ENCODE measurements at regions not wholly inside any gene's neighbourhood (a gene's known extent, or its start where the extent isn't known, plus 50 kb on each side); places are given as distances from the start of the nearest gene placed in this dataset.
"Not testable (repeated sequence)": the region's sequence is repeated elsewhere in the genome, so short reads cannot be mapped to it uniquely, and the experiment has no call there.

- Mint-ChIP-seq H3K27me3 (ENCODE audit: low read depth) (no peaks in the 10 kb centered on the region), H3K36me3 (ENCODE audit: low read depth) (no peaks in the 10 kb centered on the region), H3K4me3 (no peak overlapping the region), H3K27ac (no peak overlapping the region), H3K9me3 (no peaks in the 10 kb centered on the region), H3K4me1 (ENCODE audit: low read depth) (no peaks in the 10 kb centered on the region)
These were observed 524.7 kb upstream of the SMIM31 start for GRCh38 chr4:164229255-164229654.

- Mint-ChIP-seq H3K9me3 (no peaks in the 10 kb centered on the region), H3K36me3 (ENCODE audit: low read depth) (no peaks in the 10 kb centered on the region), H3K4me1 (ENCODE audit: low read depth) (no peaks in the 10 kb centered on the region), H3K27ac (no peak overlapping the region), H3K27me3 (ENCODE audit: low read depth) (no peaks in the 10 kb centered on the region), H3K4me3 (no peak overlapping the region)
These were observed 514.5 kb upstream of the SMIM31 start for GRCh38 chr4:164239433-164239832.

GRCh38 chr4:164239976-164240375 lies 514.0 kb upstream of the SMIM31 start:
- Mint-ChIP-seq H3K27ac (no peak overlapping the region), H3K27me3 (ENCODE audit: low read depth) (no peaks in the 10 kb centered on the region), H3K4me3 (no peak overlapping the region), H3K4me1 (ENCODE audit: low read depth) (no peaks in the 10 kb centered on the region), H3K36me3 (ENCODE audit: low read depth) (no peaks in the 10 kb centered on the region), H3K9me3 (no peaks in the 10 kb centered on the region)

- H3K36me3 Mint-ChIP-seq (ENCODE audit: low read depth) = no peaks in the 10 kb centered on the region
- no peaks in the 10 kb centered on the region for H3K4me1 Mint-ChIP-seq (ENCODE audit: low read depth)
- H3K9me3 Mint-ChIP-seq = no peaks in the 10 kb centered on the region
- no peak overlapping the region for H3K27ac Mint-ChIP-seq
- H3K27me3 Mint-ChIP-seq (ENCODE audit: low read depth) = no peaks in the 10 kb centered on the region
- no peak overlapping the region for H3K4me3 Mint-ChIP-seq
These were observed 502.7 kb upstream of the SMIM31 start for GRCh38 chr4:164251257-164251656.

GRCh38 chr4:164252286-164252685 lies 501.6 kb upstream of the SMIM31 start:
- Mint-ChIP-seq H3K9me3 (no peaks in the 10 kb centered on the region), H3K36me3 (ENCODE audit: low read depth) (no peaks in the 10 kb centered on the region), H3K4me1 (ENCODE audit: low read depth) (no peaks in the 10 kb centered on the region), H3K27ac (no peak overlapping the region), H3K27me3 (ENCODE audit: low read depth) (no peaks in the 10 kb centered on the region), H3K4me3 (no peak overlapping the region)

GRCh38 chr4:164261831-164262230 lies 492.1 kb upstream of the SMIM31 start:
- H3K36me3 Mint-ChIP-seq (ENCODE audit: low read depth) = no peaks in the 10 kb centered on the region
- no peaks in the 10 kb centered on the region for H3K9me3 Mint-ChIP-seq
- H3K27ac Mint-ChIP-seq = no peak overlapping the region
- no peaks in the 10 kb centered on the region for H3K27me3 Mint-ChIP-seq (ENCODE audit: low read depth)
- H3K4me3 Mint-ChIP-seq = no peak overlapping the region
- no peaks in the 10 kb centered on the region for H3K4me1 Mint-ChIP-seq (ENCODE audit: low read depth)

- not testable (repeated sequence) for H3K27me3 Mint-ChIP-seq (ENCODE audit: low read depth); H3K4me3 Mint-ChIP-seq; H3K9me3 Mint-ChIP-seq; H3K27ac Mint-ChIP-seq; H3K4me1 Mint-ChIP-seq (ENCODE audit: low read depth); H3K36me3 Mint-ChIP-seq (ENCODE audit: low read depth)
These were observed 491.4 kb upstream of the SMIM31 start for GRCh38 chr4:164262508-164262907.

- H3K36me3 Mint-ChIP-seq (ENCODE audit: low read depth); H3K4me3 Mint-ChIP-seq; H3K27me3 Mint-ChIP-seq (ENCODE audit: low read depth); H3K27ac Mint-ChIP-seq; H3K4me1 Mint-ChIP-seq (ENCODE audit: low read depth); H3K9me3 Mint-ChIP-seq: not testable (repeated sequence)
These were observed 476.5 kb upstream of the SMIM31 start for GRCh38 chr4:164277414-164277813.

GRCh38 chr4:164287173-164287572 lies 466.8 kb upstream of the SMIM31 start:
- H3K4me3 Mint-ChIP-seq = no peak overlapping the region
- H3K4me1 Mint-ChIP-seq (ENCODE audit: low read depth) = no peaks in the 10 kb centered on the region
- H3K9me3 Mint-ChIP-seq = no peaks in the 10 kb centered on the region
- H3K27me3 Mint-ChIP-seq (ENCODE audit: low read depth) = no peaks in the 10 kb centered on the region
- no peaks in the 10 kb centered on the region for H3K36me3 Mint-ChIP-seq (ENCODE audit: low read depth)
- H3K27ac Mint-ChIP-seq = no peak overlapping the region

GRCh38 chr4:164288578-164288977 lies 465.4 kb upstream of the SMIM31 start:
- Mint-ChIP-seq H3K4me1 (ENCODE audit: low read depth) (no peaks in the 10 kb centered on the region), H3K27ac (no peak overlapping the region), H3K27me3 (ENCODE audit: low read depth) (no peaks in the 10 kb centered on the region), H3K4me3 (no peak overlapping the region), H3K36me3 (ENCODE audit: low read depth) (no peaks in the 10 kb centered on the region), H3K9me3 (no peaks in the 10 kb centered on the region)

- Mint-ChIP-seq H3K4me1 (ENCODE audit: low read depth) (no peaks in the 10 kb centered on the region), H3K27me3 (ENCODE audit: low read depth) (no peaks in the 10 kb centered on the region), H3K27ac (no peak overlapping the region), H3K36me3 (ENCODE audit: low read depth) (no peaks in the 10 kb centered on the region), H3K9me3 (no peaks in the 10 kb centered on the region), H3K4me3 (no peak overlapping the region)
These were observed 460.7 kb upstream of the SMIM31 start for GRCh38 chr4:164293203-164293602.

GRCh38 chr4:164293743-164294142 lies 460.2 kb upstream of the SMIM31 start:
- Mint-ChIP-seq H3K9me3 (no peaks in the 10 kb centered on the region), H3K4me3 (no peak overlapping the region), H3K36me3 (ENCODE audit: low read depth) (no peaks in the 10 kb centered on the region), H3K4me1 (ENCODE audit: low read depth) (no peaks in the 10 kb centered on the region), H3K27me3 (ENCODE audit: low read depth) (no peaks in the 10 kb centered on the region), H3K27ac (no peak overlapping the region)

GRCh38 chr4:164301430-164301829 lies 452.5 kb upstream of the SMIM31 start:
- Mint-ChIP-seq H3K36me3 (ENCODE audit: low read depth) (no peaks in the 10 kb centered on the region), H3K4me3 (no peak overlapping the region), H3K4me1 (ENCODE audit: low read depth) (no peaks in the 10 kb centered on the region), H3K27me3 (ENCODE audit: low read depth) (no peaks in the 10 kb centered on the region), H3K27ac (no peak overlapping the region), H3K9me3 (no peaks in the 10 kb centered on the region)

- H3K36me3 Mint-ChIP-seq (ENCODE audit: low read depth) = no peaks in the 10 kb centered on the region
- H3K27me3 Mint-ChIP-seq (ENCODE audit: low read depth) = no peaks in the 10 kb centered on the region
- no peaks in the 10 kb centered on the region for H3K9me3 Mint-ChIP-seq
- H3K27ac Mint-ChIP-seq = no peak overlapping the region
- no peak overlapping the region for H3K4me3 Mint-ChIP-seq
- no peaks in the 10 kb centered on the region for H3K4me1 Mint-ChIP-seq (ENCODE audit: low read depth)
These were observed 449.8 kb upstream of the SMIM31 start for GRCh38 chr4:164304101-164304639.

- no peaks in the 10 kb centered on the region for H3K27me3 Mint-ChIP-seq (ENCODE audit: low read depth)
- no peaks in the 10 kb centered on the region for H3K36me3 Mint-ChIP-seq (ENCODE audit: low read depth)
- H3K9me3 Mint-ChIP-seq = no peaks in the 10 kb centered on the region
- no peaks in the 10 kb centered on the region for H3K4me1 Mint-ChIP-seq (ENCODE audit: low read depth)
- H3K27ac Mint-ChIP-seq = no peak overlapping the region
- no peak overlapping the region for H3K4me3 Mint-ChIP-seq
These were observed 449.1 kb upstream of the SMIM31 start for GRCh38 chr4:164304861-164305260.

- Mint-ChIP-seq H3K4me3 (no peak overlapping the region), H3K36me3 (ENCODE audit: low read depth) (no peaks in the 10 kb centered on the region), H3K4me1 (ENCODE audit: low read depth) (no peaks in the 10 kb centered on the region), H3K27ac (no peak overlapping the region), H3K27me3 (ENCODE audit: low read depth) (no peaks in the 10 kb centered on the region), H3K9me3 (no peaks in the 10 kb centered on the region)
These were observed 446.7 kb upstream of the SMIM31 start for GRCh38 chr4:164307262-164307661.
